ENCODE measurements at regions not wholly inside any gene's neighbourhood (a gene's known extent, or its start where the extent isn't known, plus 50 kb on each side); places are given as distances from the start of the nearest gene placed in this dataset.

GRCh38 chr5:104355350-104355749, 792.8 kb upstream of the NUDT12 start:
- Histone ChIP-seq H3K9me3 (replicated peaks; ENCODE audit: control insufficient read depth, insufficient read depth, low read length) (no peaks in the 10 kb centered on the region), H3K27ac (ENCODE audit: insufficient read depth, low read depth, low read length) (no peak overlapping the region), H3K4me3 (replicated peaks in 1 of 3; ENCODE audit: insufficient read depth in 1 of 3, low read depth in 1 of 3, low read length in 3 of 3) (no peak overlapping the region), H4K20me1 (replicated peaks; ENCODE audit: control insufficient read depth, extremely low read depth, insufficient read depth, low read length) (no peaks in the 10 kb centered on the region), H3K4me1 (ENCODE audit: control insufficient read depth, extremely low read depth, insufficient read depth, low read length) (no peaks in the 10 kb centered on the region), H3K36me3 (ENCODE audit: control insufficient read depth in 2 of 2, extremely low read depth in 1 of 2, insufficient read depth in 2 of 2, low read length in 2 of 2) (no peaks in the 10 kb centered on the region), H3K27me3 (ENCODE audit: control insufficient read depth in 2 of 2, insufficient read depth in 2 of 2, low read length in 2 of 2) (no peaks in the 10 kb centered on the region), H3K9ac (replicated peaks; ENCODE audit: extremely low read depth, insufficient read depth, low read length) (no peak overlapping the region), H3K9me1 (replicated peaks; ENCODE audit: control insufficient read depth, extremely low read depth, insufficient read depth, low read length) (no peaks in the 10 kb centered on the region), H2AFZ (ENCODE audit: low read depth, low read length) (no peak overlapping the region), H3K4me2 (ENCODE audit: insufficient read depth, low read length) (no peak overlapping the region), H3K79me2 (ENCODE audit: control insufficient read depth, insufficient read depth, low read length) (no peaks in the 10 kb centered on the region)
- FAIRE-seq = no peak
- TF ChIP-seq JUN (IDR thresholded peaks at IDR 0.05; ENCODE audit: borderline replicate concordance, insufficient read depth, insufficient read length, low read depth) (no peak), CTCF (IDR thresholded peaks at IDR 0.05; ENCODE audit: extremely low read depth in 1 of 2, insufficient read depth in 1 of 2, low read depth in 1 of 2, low read length in 2 of 2) (no peak), POLR2A (IDR thresholded peaks at IDR 0.05; ENCODE audit: low read depth, low read length) (no peak)
- CTCF ChIA-PET = no interaction called here
- intact Hi-C loops (cut with micrococcal nuclease) (no loop called here), dilution Hi-C loops (cut with MboI; ENCODE audit: extremely low pct_ligation_motif_present, low sequenced_read_pairs) (no loop called here)
- POLR2A ChIA-PET = no interaction called here
- DNase-seq (ENCODE audit: low read depth, low spot score) = no peak
- BruUV-seq (replicated peaks) = no TSS peak

GRCh38 chr5:104353371-104353770, 790.8 kb upstream of the NUDT12 start:
- TF ChIP-seq POLR2AphosphoS5 (IDR thresholded peaks at IDR 0.05; ENCODE audit: insufficient read depth, low read depth, low read length) = no peak
- TF ChIP-seq, protein P1, sequence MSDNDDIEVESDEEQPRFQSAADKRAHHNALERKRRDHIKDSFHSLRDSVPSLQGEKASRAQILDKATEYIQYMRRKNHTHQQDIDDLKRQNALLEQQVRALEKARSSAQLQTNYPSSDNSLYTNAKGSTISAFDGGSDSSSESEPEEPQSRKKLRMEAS (IDR thresholded peaks at IDR 0.05; ENCODE audit: insufficient read depth, insufficient read length) = no peak
- no peak for TF ChIP-seq MYC (IDR thresholded peaks at IDR 0.05; ENCODE audit: low read depth, low read length)
- TF ChIP-seq POLR2A (IDR thresholded peaks at IDR 0.05; ENCODE audit: low read depth, low read length) = no peak
- no peak for TF ChIP-seq CTCF (IDR thresholded peaks at IDR 0.05; ENCODE audit: extremely low read depth in 1 of 2, insufficient read depth in 1 of 2, low read depth in 1 of 2, low read length in 2 of 2)
- no peak for TF ChIP-seq GATA2 (IDR thresholded peaks at IDR 0.05; ENCODE audit: insufficient read depth, insufficient read length, low read depth, low read length)
- TF ChIP-seq FOS (IDR thresholded peaks at IDR 0.05; ENCODE audit: borderline replicate concordance, insufficient read depth, low read length) = no peak
- TF ChIP-seq EZH2 (IDR thresholded peaks at IDR 0.05; ENCODE audit: borderline replicate concordance, low read depth, low read length, severe bottlenecking) = no peak
- TF ChIP-seq JUN (IDR thresholded peaks at IDR 0.05; ENCODE audit: borderline replicate concordance, insufficient read depth, insufficient read length, low read depth) = no peak
- H3K4me3 ChIP-seq (replicated peaks in 1 of 3; ENCODE audit: insufficient read depth in 1 of 3, low read depth in 1 of 3, low read length in 3 of 3) = no peak overlapping the region
- no peaks in the 10 kb centered on the region for H3K9me3 ChIP-seq (replicated peaks; ENCODE audit: control insufficient read depth, insufficient read depth, low read length)
- H3K27ac ChIP-seq (ENCODE audit: insufficient read depth, low read depth, low read length) = no peak overlapping the region
- dilution Hi-C loops (cut with MboI; ENCODE audit: extremely low pct_ligation_motif_present, low sequenced_read_pairs) (no loop called here), intact Hi-C loops (cut with micrococcal nuclease) (no loop called here)
- BruUV-seq (replicated peaks) = no TSS peak
- no peak for FAIRE-seq
- no peaks in the 10 kb centered on the region for H3K9me1 ChIP-seq (replicated peaks; ENCODE audit: control insufficient read depth, extremely low read depth, insufficient read depth, low read length)
- H3K36me3 ChIP-seq (ENCODE audit: control insufficient read depth in 2 of 2, extremely low read depth in 1 of 2, insufficient read depth in 2 of 2, low read length in 2 of 2) = no peaks in the 10 kb centered on the region
- CTCF ChIA-PET = interaction anchor here (1.3 kb wide), 1 partner anchor 10 kb away, joined by 6 read pairs; no protein-coding TSS in a partner anchor
- POLR2A ChIA-PET = no interaction called here
- no peak overlapping the region for H3K4me2 ChIP-seq (ENCODE audit: insufficient read depth, low read length)
- H3K27me3 ChIP-seq (ENCODE audit: control insufficient read depth in 2 of 2, insufficient read depth in 2 of 2, low read length in 2 of 2) = no peaks in the 10 kb centered on the region
- no peaks in the 10 kb centered on the region for H3K79me2 ChIP-seq (ENCODE audit: control insufficient read depth, insufficient read depth, low read length)
- H4K20me1 ChIP-seq (replicated peaks; ENCODE audit: control insufficient read depth, extremely low read depth, insufficient read depth, low read length) = no peaks in the 10 kb centered on the region
- DNase-seq (ENCODE audit: low read depth, low spot score) = no peak
- H2AFZ ChIP-seq (ENCODE audit: low read depth, low read length) = peak overlapping the region; percentile 42
- H3K4me1 ChIP-seq (ENCODE audit: control insufficient read depth, extremely low read depth, insufficient read depth, low read length) = no peaks in the 10 kb centered on the region
- no peak overlapping the region for H3K9ac ChIP-seq (replicated peaks; ENCODE audit: extremely low read depth, insufficient read depth, low read length)

All from endothelial cell of umbilical vein (primary cell).